Loucy (cell line): ENCODE measurements at regions not wholly inside any gene's neighbourhood (a gene's known extent, or its start where the extent isn't known, plus 50 kb on each side); places are given as distances from the start of the nearest gene placed in this dataset.
"Not testable (repeated sequence)": the region's sequence is repeated elsewhere in the genome, so short reads cannot be mapped to it uniquely, and the experiment has no call there.

ENCODE experiments used
- H2AFZ ChIP-seq: fragments of 200-600 bp; sonication (generic); 2 replicates; pipeline ENCODE4 v1.6.0; 2016; ENCODE audit warnings: antibody characterized with exemption, mild to moderate bottlenecking, low read length, moderate library complexity
- H3F3A ChIP-seq: fragments of 200-600 bp; 2 replicates; pipeline ENCODE4 v1.6.0; 2016; ENCODE audit warnings: antibody characterized with exemption, low read depth, mild to moderate bottlenecking
- H3K27me3 ChIP-seq: fragments of 200-600 bp; sonication (generic); 2 replicates; pipeline ENCODE4 v1.6.1; 2014; ENCODE audit warnings: low read length, mild to moderate bottlenecking; ENCODE audit not compliant: insufficient read depth, poor library complexity, severe bottlenecking
- H3K36me3 ChIP-seq: fragments of 200-600 bp; sonication (generic); 2 replicates; pipeline ENCODE4 v1.6.1; 2016; ENCODE audit warnings: low read length; ENCODE audit not compliant: insufficient read depth
- H3K4me1 ChIP-seq: fragments of 200-600 bp; sonication (generic); 2 replicates; pipeline ENCODE4 v1.5.1; 2014; ENCODE audit warnings: low read length, mild to moderate bottlenecking; ENCODE audit not compliant: insufficient read depth, poor library complexity, severe bottlenecking
- H3K4me2 ChIP-seq: fragments of 200-600 bp; sonication (generic); 2 replicates; pipeline ENCODE4 v1.6.0; 2014; ENCODE audit warnings: antibody characterized with exemption, low read length, low read depth, mild to moderate bottlenecking; ENCODE audit not compliant: poor library complexity, severe bottlenecking
- H3K4me3 ChIP-seq: fragments of 200-600 bp; sonication (generic); 2 replicates; pipeline ENCODE4 v1.5.1; 2014; ENCODE audit warnings: low read length, mild to moderate bottlenecking, mixed read lengths; ENCODE audit not compliant: poor library complexity, severe bottlenecking
- H3K79me2 ChIP-seq: fragments of 200-600 bp; sonication (generic); 2 replicates; pipeline ENCODE4 v1.6.1; 2014; ENCODE audit warnings: low read length; ENCODE audit not compliant: insufficient read depth
- H3K9ac ChIP-seq: fragments of 200-600 bp; sonication (generic); 2 replicates; pipeline ENCODE4 v1.6.0; 2014; ENCODE audit warnings: mild to moderate bottlenecking, low read depth, low read length, moderate library complexity; ENCODE audit not compliant: poor library complexity, severe bottlenecking
- H3K9me2 ChIP-seq: fragments of 200-600 bp; sonication (generic); replicated peaks from 2 replicates; pipeline ENCODE4 v1.6.1; 2016; ENCODE audit warnings: low read depth, low read length, mixed read lengths
- H3K9me3 ChIP-seq: fragments of 200-600 bp; sonication (generic); 2 replicates; pipeline ENCODE4 v1.6.1; 2014; ENCODE audit warnings: mild to moderate bottlenecking, antibody characterized with exemption, low read length, low read depth; ENCODE audit not compliant: insufficient read depth
- H4K20me1 ChIP-seq: fragments of 200-600 bp; sonication (generic); 2 replicates; pipeline ENCODE4 v1.6.0; 2014; ENCODE audit warnings: antibody characterized with exemption, low read length, mild to moderate bottlenecking; ENCODE audit not compliant: insufficient read depth, poor library complexity, severe bottlenecking
- EZH2phosphoT487 ChIP-seq: fragments of 200-600 bp; IDR thresholded peaks from 2 replicates; pipeline ENCODE4 v1.6.1; 2018; ENCODE audit warnings: antibody characterized with exemption, mild to moderate bottlenecking, moderate library complexity, borderline replicate concordance
- TF ChIP-seq, protein P1 (sequence below): fragments of 200-600 bp; sonication (generic); conservative IDR thresholded peaks from 2 replicates; pipeline ENCODE4 v1.5.1; 2014; ENCODE audit warnings: mild to moderate bottlenecking, antibody characterized with exemption, low read length

DNA sequence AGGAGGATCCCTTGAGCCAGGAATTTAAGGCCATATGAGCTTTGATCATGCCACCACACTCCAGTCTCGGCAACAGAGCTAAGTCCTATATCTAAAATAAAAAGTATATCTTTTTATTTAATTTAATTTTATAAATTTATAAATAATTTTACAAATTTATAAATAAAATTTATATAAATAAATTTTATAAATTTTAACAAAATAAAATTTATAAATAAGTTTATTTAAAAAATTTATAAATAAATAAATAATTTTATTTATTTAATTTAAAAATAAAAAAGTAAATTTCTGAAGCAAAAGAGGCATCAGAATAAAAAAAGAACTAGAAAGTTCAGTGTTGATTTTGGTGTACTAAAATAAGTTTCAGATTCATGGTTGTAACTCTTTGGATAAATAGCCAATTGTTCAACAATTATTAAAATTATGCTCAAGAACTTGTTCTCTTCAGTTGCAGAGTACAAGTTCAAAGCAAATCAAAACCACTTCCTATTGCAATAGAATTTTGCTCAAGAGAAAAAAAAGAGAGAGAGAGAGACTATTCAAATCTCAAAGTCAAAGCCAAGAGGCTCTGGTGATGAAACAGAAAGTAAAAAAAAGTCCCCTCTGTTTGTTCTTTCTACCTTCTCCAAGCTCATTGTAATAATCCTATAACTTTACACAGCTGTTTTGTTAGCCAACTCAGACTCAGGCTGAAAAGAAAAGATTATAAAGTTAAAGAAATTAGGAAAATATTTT lies 547.5 kb upstream of the ADGRB3 start:
- Histone ChIP-seq H4K20me1 (no peaks in the 10 kb centered on the region), H3K4me3 (peak overlapping the region; percentile 37), H3K4me2 (peak overlapping the region; percentile 48), H3F3A (no peaks in the 10 kb centered on the region), H3K9me3 (no peaks in the 10 kb centered on the region), H3K27me3 (no peaks in the 10 kb centered on the region), H3K9ac (no peak overlapping the region), H3K4me1 (no peaks in the 10 kb centered on the region), H2AFZ (0 out of 2 replicates have a peak overlapping the region, but pooled peaks have one; percentile 42), H3K79me2 (no peaks in the 10 kb centered on the region), H3K9me2 (no peaks in the 10 kb centered on the region), H3K36me3 (no peaks in the 10 kb centered on the region)
- no peak for TF ChIP-seq EZH2phosphoT487
- TF ChIP-seq, protein P1, sequence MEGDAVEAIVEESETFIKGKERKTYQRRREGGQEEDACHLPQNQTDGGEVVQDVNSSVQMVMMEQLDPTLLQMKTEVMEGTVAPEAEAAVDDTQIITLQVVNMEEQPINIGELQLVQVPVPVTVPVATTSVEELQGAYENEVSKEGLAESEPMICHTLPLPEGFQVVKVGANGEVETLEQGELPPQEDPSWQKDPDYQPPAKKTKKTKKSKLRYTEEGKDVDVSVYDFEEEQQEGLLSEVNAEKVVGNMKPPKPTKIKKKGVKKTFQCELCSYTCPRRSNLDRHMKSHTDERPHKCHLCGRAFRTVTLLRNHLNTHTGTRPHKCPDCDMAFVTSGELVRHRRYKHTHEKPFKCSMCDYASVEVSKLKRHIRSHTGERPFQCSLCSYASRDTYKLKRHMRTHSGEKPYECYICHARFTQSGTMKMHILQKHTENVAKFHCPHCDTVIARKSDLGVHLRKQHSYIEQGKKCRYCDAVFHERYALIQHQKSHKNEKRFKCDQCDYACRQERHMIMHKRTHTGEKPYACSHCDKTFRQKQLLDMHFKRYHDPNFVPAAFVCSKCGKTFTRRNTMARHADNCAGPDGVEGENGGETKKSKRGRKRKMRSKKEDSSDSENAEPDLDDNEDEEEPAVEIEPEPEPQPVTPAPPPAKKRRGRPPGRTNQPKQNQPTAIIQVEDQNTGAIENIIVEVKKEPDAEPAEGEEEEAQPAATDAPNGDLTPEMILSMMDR, result no peak

DNA sequence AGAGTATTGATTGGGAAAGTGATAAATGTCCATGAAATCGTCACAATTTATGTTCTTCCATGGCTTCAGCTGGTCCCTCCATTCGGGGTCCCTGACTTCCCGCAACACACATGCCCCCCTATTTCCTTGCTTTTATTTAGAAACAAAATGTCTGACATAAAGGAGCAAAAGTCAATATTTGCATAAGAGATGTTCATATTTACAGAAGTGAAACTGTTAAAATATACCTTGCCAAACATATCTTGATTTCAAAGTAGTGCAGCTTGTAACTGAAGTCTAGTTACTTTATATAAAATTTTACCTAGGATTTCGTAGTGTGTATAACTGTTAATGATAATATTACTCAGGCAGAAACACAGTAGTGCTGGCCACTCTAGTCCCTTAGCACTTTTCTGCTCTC lies 548.9 kb upstream of the ADGRB3 start:
- no peaks in the 10 kb centered on the region for H3K4me1 ChIP-seq
- no peaks in the 10 kb centered on the region for H3K79me2 ChIP-seq
- H3K4me2 ChIP-seq, result no peak overlapping the region
- H4K20me1 ChIP-seq, result no peaks in the 10 kb centered on the region
- H3K4me3 ChIP-seq, result no peak overlapping the region
- H3K27me3 ChIP-seq, result no peaks in the 10 kb centered on the region
- no peaks in the 10 kb centered on the region for H3K9me3 ChIP-seq
- TF ChIP-seq, protein P1, result no peak
- no peak for TF ChIP-seq EZH2phosphoT487
- H2AFZ ChIP-seq, result no peak overlapping the region
- no peaks in the 10 kb centered on the region for H3K36me3 ChIP-seq
- no peak overlapping the region for H3K9ac ChIP-seq
- H3F3A ChIP-seq, result no peaks in the 10 kb centered on the region
- no peaks in the 10 kb centered on the region for H3K9me2 ChIP-seq

DNA sequence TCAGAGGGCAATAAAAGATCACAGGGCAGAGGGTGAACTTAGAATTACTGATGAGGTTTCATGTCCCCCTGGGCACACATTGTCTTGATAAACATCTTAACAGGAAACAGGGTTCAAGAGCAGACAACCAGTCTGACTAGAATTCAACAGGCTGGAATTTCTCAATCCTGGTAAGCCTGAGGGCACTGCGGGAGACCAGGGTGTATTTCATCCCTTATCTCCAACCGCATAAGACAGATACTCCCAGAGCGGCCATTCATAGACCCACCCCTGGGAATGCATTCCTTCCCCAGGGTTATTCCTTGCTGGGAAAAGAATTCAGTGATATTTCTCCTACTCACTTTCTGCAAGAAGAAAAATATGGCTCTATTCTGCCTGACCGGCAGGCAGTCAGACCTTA lies 549.5 kb upstream of the ADGRB3 start:
- H3K79me2 ChIP-seq, H3K36me3 ChIP-seq, H3K9me2 ChIP-seq, H3K9me3 ChIP-seq, H3K9ac ChIP-seq, H3K27me3 ChIP-seq, H3K4me2 ChIP-seq, H2AFZ ChIP-seq, H3K4me3 ChIP-seq, H3K4me1 ChIP-seq, H4K20me1 ChIP-seq, H3F3A ChIP-seq: not testable (repeated sequence)

DNA sequence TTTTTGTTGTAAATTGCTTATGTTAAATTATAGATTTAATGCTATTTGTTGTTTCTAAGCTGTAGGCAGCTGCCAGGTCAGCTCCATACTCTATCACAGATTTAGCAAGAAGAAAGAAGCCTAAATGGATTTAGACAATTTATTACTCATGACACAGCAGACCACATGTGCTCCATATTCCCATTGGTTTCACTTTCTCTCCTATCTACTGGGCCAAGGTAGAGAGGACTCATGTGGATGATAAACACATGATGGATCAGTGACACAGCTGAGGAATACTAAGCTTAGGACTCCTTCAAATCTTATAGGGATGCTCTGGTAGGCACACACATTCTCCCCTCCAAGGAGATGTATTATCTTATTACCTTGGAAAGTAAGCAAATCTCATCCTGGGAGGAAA lies 553.0 kb upstream of the ADGRB3 start:
- no peaks in the 10 kb centered on the region for H3K27me3 ChIP-seq

More for the DNA sequence above, 553.0 kb upstream of the ADGRB3 start:
- H3K79me2 ChIP-seq, result no peaks in the 10 kb centered on the region
- no peak overlapping the region for H2AFZ ChIP-seq
- H3K9me2 ChIP-seq, result no peaks in the 10 kb centered on the region
- no peaks in the 10 kb centered on the region for H3K4me1 ChIP-seq
- H3K36me3 ChIP-seq, result no peaks in the 10 kb centered on the region
- no peaks in the 10 kb centered on the region for H3K9me3 ChIP-seq
- no peak overlapping the region for H3K4me2 ChIP-seq
- H3F3A ChIP-seq, result no peaks in the 10 kb centered on the region
- H4K20me1 ChIP-seq, result no peaks in the 10 kb centered on the region
- no peak overlapping the region for H3K9ac ChIP-seq
- TF ChIP-seq EZH2phosphoT487, result no peak
- TF ChIP-seq, protein P1, result no peak
- no peak overlapping the region for H3K4me3 ChIP-seq
